Vagina (tissue), 2 donors: ENCODE measurements at regions not wholly inside any gene's neighbourhood (a gene's known extent, or its start where the extent isn't known, plus 50 kb on each side); places are given as distances from the start of the nearest gene placed in this dataset.
"Not testable (repeated sequence)": the region's sequence is repeated elsewhere in the genome, so short reads cannot be mapped to it uniquely, and the experiment has no call there.

Source experiments
- DNase-seq, 2 donors: peaks; one replicate each; pipeline ENCODE4 v3.0.0-alpha.2; 2017; ENCODE audit errors: extremely low spot score in 2 of 2
- H3K27ac ChIP-seq: fragments of 200-600 bp; sonication (generic); one replicate; pipeline ENCODE4 v1.5.1; 2019
- H3K27me3 ChIP-seq: fragments of 200-600 bp; sonication (generic); one replicate; pipeline ENCODE4 v1.5.1; 2019
- H3K36me3 ChIP-seq, 2 donors: fragments of 200-600 bp; sonication (generic); one replicate each; pipeline ENCODE4 v1.5.1; 2017 to 2019
- H3K4me1 ChIP-seq: fragments of 200-600 bp; sonication (generic); one replicate; pipeline ENCODE4 v1.5.1; 2019
- H3K4me3 ChIP-seq, 2 donors: fragments of 200-600 bp; sonication (generic); 1 replicate in 1 of 2; 2 replicates in 1 of 2; pipeline ENCODE4 v1.5.1; 2016 to 2019
- H3K9me3 ChIP-seq: fragments of 200-600 bp; sonication (generic); one replicate; pipeline ENCODE4 v1.5.1; 2019
- CTCF ChIP-seq, 3 experiments: fragments of 450-650 bp in 2 of 3; fragments of 200-600 bp in 1 of 3; sonication (generic) in 1 of 3; IDR thresholded peaks; one replicate each; pipeline ENCODE4 v1.5.1; 2017 to 2019; ENCODE audit warnings: antibody characterized with exemption in 3 of 3, mild to moderate bottlenecking in 2 of 3, moderate library complexity in 2 of 3
- POLR2A ChIP-seq, 2 donors: fragments of 450-650 bp; IDR thresholded peaks; one replicate each; pipeline ENCODE4 v1.6.1; 2017; ENCODE audit warnings: antibody characterized with exemption in 2 of 2, mild to moderate bottlenecking in 2 of 2, moderate library complexity in 2 of 2
- POLR2AphosphoS5 ChIP-seq, 2 donors: sonication (generic); formaldehyde crosslinking; IDR thresholded peaks; one replicate each; pipeline ENCODE4 v1.9.0; 2017; ENCODE audit warnings: antibody characterized with exemption in 2 of 2, mild to moderate bottlenecking in 2 of 2, low read depth in 1 of 2; ENCODE audit not compliant: insufficient read depth in 1 of 2
- intact Hi-C: fragments of 100-400 bp; cut with DNase I; formaldehyde crosslinking; loops from one replicate; pipeline ENCODE4 v1.15.1; 2023

- no peaks in the 10 kb centered on the region for H3K9me3 ChIP-seq
- intact Hi-C loops: loop anchor here (10.0 kb wide), 1 partner anchor 145 kb away; no protein-coding TSS in a partner anchor
- TF ChIP-seq POLR2A (IDR thresholded peaks at IDR 0.05) (no peak), POLR2AphosphoS5 (IDR thresholded peaks at IDR 0.05; ENCODE audit: insufficient read depth in 1 of 2, low read depth in 1 of 2) (no peak), CTCF (IDR thresholded peaks at IDR 0.05) (no peak)
- H3K27me3 ChIP-seq: no peaks in the 10 kb centered on the region
- no peak overlapping the region for H3K27ac ChIP-seq
- no peak for DNase-seq
- no peaks in the 10 kb centered on the region for H3K4me1 ChIP-seq
- H3K4me3 ChIP-seq: no peak overlapping the region
- no peaks in the 10 kb centered on the region for H3K36me3 ChIP-seq
These were observed 119.3 kb upstream of the ACBD5 start for GRCh38 chr10:27359792-27360355.

- H3K9me3 ChIP-seq: no peaks in the 10 kb centered on the region
- intact Hi-C loops: no loop called here
- DNase-seq: no peak
- no peaks in the 10 kb centered on the region for H3K27me3 ChIP-seq
- no peak overlapping the region for H3K4me3 ChIP-seq
- no peak overlapping the region for H3K27ac ChIP-seq
- H3K36me3 ChIP-seq: no peaks in the 10 kb centered on the region
- TF ChIP-seq POLR2AphosphoS5 (IDR thresholded peaks at IDR 0.05; ENCODE audit: insufficient read depth in 1 of 2, low read depth in 1 of 2): no peak
- TF ChIP-seq POLR2A (IDR thresholded peaks at IDR 0.05): no peak
- TF ChIP-seq CTCF (IDR thresholded peaks at IDR 0.05): no peak
- H3K4me1 ChIP-seq: no peaks in the 10 kb centered on the region
These were observed 116.1 kb upstream of the ACBD5 start for GRCh38 chr10:27356738-27357137.

GRCh38 chr10:27355918-27356573 is 115.4 kb upstream of the ACBD5 start:
- DNase-seq: no peak
- Histone ChIP-seq H3K27ac (no peak overlapping the region), H3K27me3 (no peaks in the 10 kb centered on the region), H3K4me1 (no peaks in the 10 kb centered on the region), H3K36me3 (no peaks in the 10 kb centered on the region), H3K9me3 (no peaks in the 10 kb centered on the region), H3K4me3 (no peak overlapping the region)
- intact Hi-C loops: no loop called here
- TF ChIP-seq CTCF (IDR thresholded peaks at IDR 0.05) (no peak), POLR2A (IDR thresholded peaks at IDR 0.05) (no peak), POLR2AphosphoS5 (IDR thresholded peaks at IDR 0.05; ENCODE audit: insufficient read depth in 1 of 2, low read depth in 1 of 2) (no peak)

- H3K4me3 ChIP-seq, H3K27ac ChIP-seq, DNase-seq, H3K4me1 ChIP-seq, intact Hi-C loops, H3K9me3 ChIP-seq, H3K27me3 ChIP-seq, H3K36me3 ChIP-seq: not testable (repeated sequence)
These were observed 114.2 kb upstream of the ACBD5 start for GRCh38 chr10:27354643-27355270.

- DNase-seq, H3K4me3 ChIP-seq, intact Hi-C loops, H3K36me3 ChIP-seq, H3K27ac ChIP-seq, H3K9me3 ChIP-seq, H3K4me1 ChIP-seq, H3K27me3 ChIP-seq: not testable (repeated sequence)
These were observed 113.5 kb upstream of the ACBD5 start for GRCh38 chr10:27354100-27354499.

GRCh38 chr10:27349987-27350386 is 109.4 kb upstream of the ACBD5 start:
- Histone ChIP-seq H3K4me3 (no peak overlapping the region), H3K9me3 (no peaks in the 10 kb centered on the region), H3K4me1 (no peaks in the 10 kb centered on the region), H3K27me3 (no peaks in the 10 kb centered on the region), H3K36me3 (no peaks in the 10 kb centered on the region), H3K27ac (no peak overlapping the region)
- intact Hi-C loops: no loop called here
- no peak for TF ChIP-seq CTCF (IDR thresholded peaks at IDR 0.05)
- TF ChIP-seq POLR2AphosphoS5 (IDR thresholded peaks at IDR 0.05; ENCODE audit: insufficient read depth in 1 of 2, low read depth in 1 of 2): no peak
- TF ChIP-seq POLR2A (IDR thresholded peaks at IDR 0.05): no peak
- DNase-seq: no peak

- H3K9me3 ChIP-seq, H3K4me3 ChIP-seq, H3K4me1 ChIP-seq, H3K36me3 ChIP-seq, H3K27ac ChIP-seq, H3K27me3 ChIP-seq, intact Hi-C loops, DNase-seq: not testable (repeated sequence)
These were observed 107.2 kb upstream of the ACBD5 start for GRCh38 chr10:27347827-27348207.
